ENCODE measurements at regions not wholly inside any gene's neighbourhood (a gene's known extent, or its start where the extent isn't known, plus 50 kb on each side); places are given as distances from the start of the nearest gene placed in this dataset.

DNA sequence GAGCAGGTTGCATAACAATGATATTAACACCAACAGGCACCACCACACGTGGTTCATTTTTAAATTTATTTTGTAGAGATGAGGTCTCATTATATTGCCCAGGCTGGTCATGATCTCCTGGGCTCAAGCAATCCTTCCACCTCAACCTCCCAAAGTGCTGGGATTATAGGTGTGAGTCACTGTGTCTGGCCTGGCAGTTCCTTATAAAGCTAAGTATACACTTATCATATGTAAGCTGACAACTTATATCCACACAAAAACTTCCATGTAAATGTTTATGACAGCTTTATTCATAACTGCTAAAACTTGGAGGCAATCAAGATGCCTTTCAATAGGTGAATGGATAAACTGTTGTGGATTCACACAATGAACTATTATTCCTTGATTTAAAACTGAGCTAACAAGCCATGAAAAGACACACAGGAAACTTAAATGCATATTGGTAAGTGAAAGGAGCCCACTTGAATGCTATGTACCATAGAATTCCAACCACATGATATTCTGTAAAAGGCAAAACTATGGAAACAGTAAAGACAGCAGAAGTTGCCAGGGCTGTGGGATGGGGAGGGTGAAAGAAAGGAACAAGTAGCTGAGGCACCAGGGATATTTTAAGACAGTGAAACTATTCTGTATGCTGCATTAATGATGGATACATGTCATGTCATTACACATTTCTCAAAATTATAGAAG, 156.5 kb upstream of the KCNJ18 start:
- Mint-ChIP-seq H3K4me3 (no peak overlapping the region), H3K4me1 (ENCODE audit: low read depth) (peaks cover 29% of the 10 kb centered on the region), H3K36me3 (ENCODE audit: low read depth) (peaks cover 59% of the 10 kb centered on the region), H3K27ac (no peak overlapping the region), H3K9me3 (peaks cover 13% of the 10 kb centered on the region), H3K27me3 (no peaks in the 10 kb centered on the region)
- intact Hi-C loops (cut with micrococcal nuclease), result no loop called here
- POLR2A ChIA-PET, result interaction anchor here (1.1 to 1.2 kb wide), 2 partner anchors 10 to 14 kb away, joined by 3 to 4 read pairs; no protein-coding TSS in a partner anchor
- ATAC-seq (no peak), DNase-seq (no peak)
- TF ChIP-seq, protein P1, sequence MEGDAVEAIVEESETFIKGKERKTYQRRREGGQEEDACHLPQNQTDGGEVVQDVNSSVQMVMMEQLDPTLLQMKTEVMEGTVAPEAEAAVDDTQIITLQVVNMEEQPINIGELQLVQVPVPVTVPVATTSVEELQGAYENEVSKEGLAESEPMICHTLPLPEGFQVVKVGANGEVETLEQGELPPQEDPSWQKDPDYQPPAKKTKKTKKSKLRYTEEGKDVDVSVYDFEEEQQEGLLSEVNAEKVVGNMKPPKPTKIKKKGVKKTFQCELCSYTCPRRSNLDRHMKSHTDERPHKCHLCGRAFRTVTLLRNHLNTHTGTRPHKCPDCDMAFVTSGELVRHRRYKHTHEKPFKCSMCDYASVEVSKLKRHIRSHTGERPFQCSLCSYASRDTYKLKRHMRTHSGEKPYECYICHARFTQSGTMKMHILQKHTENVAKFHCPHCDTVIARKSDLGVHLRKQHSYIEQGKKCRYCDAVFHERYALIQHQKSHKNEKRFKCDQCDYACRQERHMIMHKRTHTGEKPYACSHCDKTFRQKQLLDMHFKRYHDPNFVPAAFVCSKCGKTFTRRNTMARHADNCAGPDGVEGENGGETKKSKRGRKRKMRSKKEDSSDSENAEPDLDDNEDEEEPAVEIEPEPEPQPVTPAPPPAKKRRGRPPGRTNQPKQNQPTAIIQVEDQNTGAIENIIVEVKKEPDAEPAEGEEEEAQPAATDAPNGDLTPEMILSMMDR (IDR thresholded peaks at IDR 0.05), result no peak
- CTCF ChIA-PET, result interaction anchor here (1.3 kb wide), 1 partner anchor 23 kb away, joined by 3 read pairs; no protein-coding TSS in a partner anchor

DNA sequence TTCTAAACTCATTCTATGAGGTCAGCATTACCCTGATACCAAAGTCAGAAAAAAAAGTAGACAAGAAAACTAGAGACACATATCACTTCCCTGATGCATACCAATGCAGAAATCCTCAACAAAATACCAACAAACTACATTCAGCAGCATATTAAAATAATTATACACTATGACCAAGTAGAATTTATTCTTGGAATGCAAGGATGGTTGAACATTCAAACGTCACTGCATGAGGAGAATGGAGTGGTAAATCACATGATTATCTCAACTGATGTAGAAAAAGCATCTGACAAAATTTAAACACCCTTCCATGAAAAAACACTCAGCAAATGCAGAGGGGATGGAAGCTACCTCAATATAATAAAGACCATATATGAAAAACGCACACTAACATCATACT, 155.0 kb upstream of the KCNJ18 start:
- ATAC-seq (no peak), DNase-seq (no peak)
- ChIA-PET CTCF (no interaction called here), POLR2A (no interaction called here)
- H3K27me3 Mint-ChIP-seq, result no peaks in the 10 kb centered on the region
- peaks cover 31% of the 10 kb centered on the region for H3K4me1 Mint-ChIP-seq (ENCODE audit: low read depth)
- intact Hi-C loops (cut with micrococcal nuclease), result no loop called here
- no peak overlapping the region for H3K27ac Mint-ChIP-seq
- TF ChIP-seq, protein P1 (IDR thresholded peaks at IDR 0.05), result no peak
- H3K36me3 Mint-ChIP-seq (ENCODE audit: low read depth), result peaks cover 56% of the 10 kb centered on the region
- no peak overlapping the region for H3K4me3 Mint-ChIP-seq
- peaks cover 13% of the 10 kb centered on the region for H3K9me3 Mint-ChIP-seq

DNA sequence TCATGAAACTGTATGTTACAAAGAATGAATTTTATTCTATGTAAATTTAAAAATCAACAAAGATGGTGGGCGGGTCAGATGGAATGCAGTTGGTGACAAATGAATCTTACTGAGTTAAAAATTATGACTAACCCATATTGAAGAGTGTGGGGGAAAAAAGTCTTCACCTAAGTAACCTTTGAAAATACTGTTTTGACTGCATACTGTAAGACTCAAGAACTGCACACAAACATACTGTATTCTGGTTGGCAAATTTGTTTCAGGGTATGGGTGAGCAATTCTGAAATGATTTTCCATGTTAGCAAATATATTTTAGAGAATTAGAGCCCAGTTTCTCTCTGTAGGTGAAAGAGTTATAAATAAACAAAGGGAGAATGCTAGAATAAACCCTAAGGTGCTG, 153.7 kb upstream of the KCNJ18 start:
- DNase-seq (no peak), ATAC-seq (peak; percentile 73)
- POLR2A ChIA-PET, result no interaction called here
- Mint-ChIP-seq H3K27ac (no peak overlapping the region), H3K36me3 (ENCODE audit: low read depth) (peaks cover 63% of the 10 kb centered on the region), H3K4me3 (no peak overlapping the region), H3K4me1 (ENCODE audit: low read depth) (peaks cover 20% of the 10 kb centered on the region), H3K9me3 (peaks cover 13% of the 10 kb centered on the region), H3K27me3 (no peaks in the 10 kb centered on the region)
- intact Hi-C loops (cut with micrococcal nuclease), result no loop called here
- TF ChIP-seq, protein P1 (IDR thresholded peaks at IDR 0.05), result no peak
- CTCF ChIA-PET, result no interaction called here

DNA sequence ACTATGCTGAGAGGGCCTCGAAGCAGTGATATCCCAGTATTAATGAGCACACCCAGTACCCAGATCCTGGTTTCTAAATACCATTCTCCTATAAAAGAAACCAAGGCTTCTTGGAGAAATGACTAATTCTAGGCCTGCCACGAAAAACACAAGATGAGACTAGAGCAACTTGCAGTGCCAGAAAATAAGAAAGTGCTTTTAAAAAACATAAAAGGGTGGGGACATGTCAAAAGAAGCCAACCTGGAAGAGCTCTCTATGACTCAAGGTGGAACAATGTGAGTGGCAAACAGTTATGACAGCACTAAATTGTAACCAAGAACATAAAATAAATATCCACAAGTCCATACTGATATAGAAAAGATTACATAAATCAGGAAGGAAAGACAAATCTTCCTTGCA, 153.2 kb upstream of the KCNJ18 start:
- DNase-seq, result no peak
- Mint-ChIP-seq H3K4me3 (no peak overlapping the region), H3K4me1 (ENCODE audit: low read depth) (peaks cover 16% of the 10 kb centered on the region), H3K27ac (no peak overlapping the region), H3K27me3 (no peaks in the 10 kb centered on the region), H3K9me3 (peaks cover 13% of the 10 kb centered on the region), H3K36me3 (ENCODE audit: low read depth) (peaks cover 63% of the 10 kb centered on the region)
- ChIA-PET POLR2A (no interaction called here), CTCF (no interaction called here)
- TF ChIP-seq, protein P1 (IDR thresholded peaks at IDR 0.05), result no peak
- intact Hi-C loops (cut with micrococcal nuclease), result no loop called here
- no peak for ATAC-seq

DNA sequence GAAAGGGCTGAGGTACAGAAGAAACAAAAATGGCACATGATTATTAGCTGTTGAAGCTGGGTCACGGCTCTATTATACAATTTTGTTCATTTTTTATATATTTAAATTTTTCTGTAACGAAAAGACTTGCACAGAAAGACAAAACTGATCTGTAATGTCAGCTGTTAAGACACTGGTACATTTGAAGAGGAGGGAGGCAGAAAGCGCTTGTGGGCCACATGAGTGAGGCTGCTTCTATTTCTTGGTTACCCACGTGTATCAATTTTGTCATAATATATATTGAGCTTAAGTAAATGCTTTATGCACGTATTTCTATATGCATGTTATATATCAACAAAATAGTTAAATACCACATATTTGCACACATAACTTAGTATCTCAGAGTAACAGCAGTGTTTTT, 151.8 kb upstream of the KCNJ18 start:
- Mint-ChIP-seq H3K9me3 (peaks cover 13% of the 10 kb centered on the region), H3K27me3 (no peaks in the 10 kb centered on the region), H3K4me1 (ENCODE audit: low read depth) (peaks cover 16% of the 10 kb centered on the region), H3K27ac (no peak overlapping the region), H3K36me3 (ENCODE audit: low read depth) (peaks cover 56% of the 10 kb centered on the region), H3K4me3 (no peak overlapping the region)
- intact Hi-C loops (cut with micrococcal nuclease), result no loop called here
- ChIA-PET POLR2A (no interaction called here), CTCF (no interaction called here)
- ATAC-seq (no peak), DNase-seq (no peak)
- TF ChIP-seq, protein P1 (IDR thresholded peaks at IDR 0.05), result no peak
